Glutamatergic neuron (in vitro differentiated cells): ENCODE measurements at regions not wholly inside any gene's neighbourhood (a gene's known extent, or its start where the extent isn't known, plus 50 kb on each side); places are given as distances from the start of the nearest gene placed in this dataset.

Experiments
- DNase-seq: peaks from one replicate; pipeline ENCODE4 v3.0.0; 2022
- H3K27ac Mint-ChIP-seq: one replicate; pipeline ENCODE4 v1.8.0; 2020; ENCODE audit warnings: mild to moderate bottlenecking, mixed read lengths, inconsistent platforms; ENCODE audit not compliant: unreplicated experiment
- H3K27me3 Mint-ChIP-seq: one replicate; pipeline ENCODE4 v1.8.0; 2020; ENCODE audit warnings: mild to moderate bottlenecking, moderate library complexity, mixed read lengths, inconsistent platforms; ENCODE audit not compliant: unreplicated experiment
- H3K36me3 Mint-ChIP-seq: one replicate; pipeline ENCODE4 v1.8.0; 2020; ENCODE audit warnings: mild to moderate bottlenecking, mixed read lengths, inconsistent platforms; ENCODE audit not compliant: unreplicated experiment
- H3K4me1 Mint-ChIP-seq: one replicate; pipeline ENCODE4 v1.8.0; 2020; ENCODE audit warnings: mild to moderate bottlenecking, low read depth, mixed read lengths, inconsistent platforms; ENCODE audit not compliant: unreplicated experiment
- H3K4me3 Mint-ChIP-seq: one replicate; pipeline ENCODE4 v1.8.0; 2020; ENCODE audit warnings: mild to moderate bottlenecking, mixed read lengths, inconsistent platforms; ENCODE audit not compliant: unreplicated experiment
- H3K9me3 Mint-ChIP-seq: one replicate; pipeline ENCODE4 v1.8.0; 2020; ENCODE audit warnings: mild to moderate bottlenecking, moderate library complexity, mixed read lengths, inconsistent platforms; ENCODE audit not compliant: unreplicated experiment
- TF ChIP-seq, protein P1 (sequence below): fragments of 200-600 bp; sonication (generic); IDR thresholded peaks from one replicate; pipeline ENCODE4 v1.5.0; 2021; ENCODE audit not compliant: partially characterized antibody, unreplicated experiment

GRCh38 chr5:107304684-107305083, 366.1 kb downstream of the EFNA5 start:
- no peak for DNase-seq
- Mint-ChIP-seq H3K27me3 (no peaks in the 10 kb centered on the region), H3K27ac (no peak overlapping the region), H3K9me3 (no peaks in the 10 kb centered on the region), H3K4me1 (no peaks in the 10 kb centered on the region), H3K36me3 (no peaks in the 10 kb centered on the region), H3K4me3 (no peak overlapping the region)
- TF ChIP-seq, protein P1, sequence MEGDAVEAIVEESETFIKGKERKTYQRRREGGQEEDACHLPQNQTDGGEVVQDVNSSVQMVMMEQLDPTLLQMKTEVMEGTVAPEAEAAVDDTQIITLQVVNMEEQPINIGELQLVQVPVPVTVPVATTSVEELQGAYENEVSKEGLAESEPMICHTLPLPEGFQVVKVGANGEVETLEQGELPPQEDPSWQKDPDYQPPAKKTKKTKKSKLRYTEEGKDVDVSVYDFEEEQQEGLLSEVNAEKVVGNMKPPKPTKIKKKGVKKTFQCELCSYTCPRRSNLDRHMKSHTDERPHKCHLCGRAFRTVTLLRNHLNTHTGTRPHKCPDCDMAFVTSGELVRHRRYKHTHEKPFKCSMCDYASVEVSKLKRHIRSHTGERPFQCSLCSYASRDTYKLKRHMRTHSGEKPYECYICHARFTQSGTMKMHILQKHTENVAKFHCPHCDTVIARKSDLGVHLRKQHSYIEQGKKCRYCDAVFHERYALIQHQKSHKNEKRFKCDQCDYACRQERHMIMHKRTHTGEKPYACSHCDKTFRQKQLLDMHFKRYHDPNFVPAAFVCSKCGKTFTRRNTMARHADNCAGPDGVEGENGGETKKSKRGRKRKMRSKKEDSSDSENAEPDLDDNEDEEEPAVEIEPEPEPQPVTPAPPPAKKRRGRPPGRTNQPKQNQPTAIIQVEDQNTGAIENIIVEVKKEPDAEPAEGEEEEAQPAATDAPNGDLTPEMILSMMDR: no peak

GRCh38 chr5:107303171-107303968, 367.4 kb downstream of the EFNA5 start:
- no peaks in the 10 kb centered on the region for H3K36me3 Mint-ChIP-seq
- no peak overlapping the region for H3K4me3 Mint-ChIP-seq
- TF ChIP-seq, protein P1: no peak
- H3K27me3 Mint-ChIP-seq: no peaks in the 10 kb centered on the region
- H3K4me1 Mint-ChIP-seq: no peaks in the 10 kb centered on the region
- no peak overlapping the region for H3K27ac Mint-ChIP-seq
- no peak for DNase-seq
- no peaks in the 10 kb centered on the region for H3K9me3 Mint-ChIP-seq

GRCh38 chr5:107302441-107302840, 368.3 kb downstream of the EFNA5 start:
- Mint-ChIP-seq H3K27me3 (peaks cover 2% of the 10 kb centered on the region), H3K4me3 (no peak overlapping the region), H3K4me1 (no peaks in the 10 kb centered on the region), H3K36me3 (no peaks in the 10 kb centered on the region), H3K9me3 (no peaks in the 10 kb centered on the region), H3K27ac (no peak overlapping the region)
- TF ChIP-seq, protein P1: no peak
- no peak for DNase-seq

GRCh38 chr5:107301999-107302398, 368.7 kb downstream of the EFNA5 start:
- peaks cover 2% of the 10 kb centered on the region for H3K27me3 Mint-ChIP-seq
- H3K27ac Mint-ChIP-seq: no peak overlapping the region
- no peak for DNase-seq
- H3K9me3 Mint-ChIP-seq: no peaks in the 10 kb centered on the region
- no peak overlapping the region for H3K4me3 Mint-ChIP-seq
- H3K36me3 Mint-ChIP-seq: no peaks in the 10 kb centered on the region
- no peaks in the 10 kb centered on the region for H3K4me1 Mint-ChIP-seq
- TF ChIP-seq, protein P1: no peak

DNA sequence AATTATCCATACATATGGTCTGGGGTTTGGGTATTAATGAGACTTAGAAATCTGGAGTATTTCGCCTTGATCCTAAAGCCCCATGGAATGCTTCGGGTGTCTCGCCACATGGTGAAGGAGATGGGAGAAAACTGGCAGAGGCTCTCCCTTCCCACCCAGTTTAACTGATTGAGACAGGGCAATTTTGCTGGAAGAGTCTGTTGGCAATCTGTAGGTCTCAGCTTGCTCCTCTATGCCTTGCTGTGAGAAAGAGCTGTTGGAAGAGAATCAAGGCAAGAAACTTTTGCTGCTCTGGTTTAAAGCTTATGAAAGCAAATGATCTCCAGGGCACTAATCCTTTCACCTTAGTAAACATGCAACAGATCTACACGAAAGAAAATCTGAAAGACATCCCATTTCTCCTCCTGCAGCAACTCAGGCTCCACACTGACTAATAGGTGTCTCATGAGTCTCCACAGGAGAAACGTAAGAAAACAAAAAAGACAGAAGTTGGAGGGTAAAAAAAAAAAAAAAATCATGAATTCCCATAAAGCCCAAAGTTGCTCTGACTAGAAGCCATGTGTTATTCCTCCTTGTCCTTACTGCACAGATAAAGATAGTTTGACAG, 369.9 kb downstream of the EFNA5 start:
- H3K4me3 Mint-ChIP-seq: no peak overlapping the region
- H3K27ac Mint-ChIP-seq: no peak overlapping the region
- peaks cover 2% of the 10 kb centered on the region for H3K27me3 Mint-ChIP-seq
- no peaks in the 10 kb centered on the region for H3K36me3 Mint-ChIP-seq
- TF ChIP-seq, protein P1: no peak
- no peak for DNase-seq
- H3K4me1 Mint-ChIP-seq: no peaks in the 10 kb centered on the region
- no peaks in the 10 kb centered on the region for H3K9me3 Mint-ChIP-seq
